ENCODE measurements at regions not wholly inside any gene's neighbourhood (a gene's known extent, or its start where the extent isn't known, plus 50 kb on each side); places are given as distances from the start of the nearest gene placed in this dataset.
"Not testable (repeated sequence)": the region's sequence is repeated elsewhere in the genome, so short reads cannot be mapped to it uniquely, and the experiment has no call there.

DNA sequence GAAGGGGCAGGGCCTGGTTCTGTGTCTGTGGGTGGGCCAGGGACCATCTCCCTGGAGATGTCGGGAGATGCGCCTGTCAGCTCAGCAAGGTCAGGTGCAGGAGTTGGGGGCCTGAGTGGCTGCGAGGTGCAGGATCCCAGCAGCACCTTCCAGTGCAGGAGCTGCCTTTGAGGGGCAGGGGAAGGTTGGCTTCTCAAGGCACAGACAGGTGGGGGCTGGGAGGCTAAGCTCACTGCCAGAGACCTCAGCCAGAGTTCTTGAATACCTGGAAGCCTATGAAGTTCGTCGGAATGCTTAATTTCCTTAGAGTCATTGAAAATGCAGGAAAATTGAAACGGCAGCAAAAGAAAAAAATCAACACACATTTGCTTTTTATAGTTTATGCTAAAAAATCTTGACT lies 72.8 kb upstream of the CRYM start:
- H3K4me1 Mint-ChIP-seq; POLR2A ChIA-PET; H3K27ac Mint-ChIP-seq; DNase-seq; CTCF ChIA-PET; H3K36me3 Mint-ChIP-seq (ENCODE audit: low read depth); H3K9me3 Mint-ChIP-seq; H3K27me3 Mint-ChIP-seq; H3K4me3 Mint-ChIP-seq: not testable (repeated sequence)

DNA sequence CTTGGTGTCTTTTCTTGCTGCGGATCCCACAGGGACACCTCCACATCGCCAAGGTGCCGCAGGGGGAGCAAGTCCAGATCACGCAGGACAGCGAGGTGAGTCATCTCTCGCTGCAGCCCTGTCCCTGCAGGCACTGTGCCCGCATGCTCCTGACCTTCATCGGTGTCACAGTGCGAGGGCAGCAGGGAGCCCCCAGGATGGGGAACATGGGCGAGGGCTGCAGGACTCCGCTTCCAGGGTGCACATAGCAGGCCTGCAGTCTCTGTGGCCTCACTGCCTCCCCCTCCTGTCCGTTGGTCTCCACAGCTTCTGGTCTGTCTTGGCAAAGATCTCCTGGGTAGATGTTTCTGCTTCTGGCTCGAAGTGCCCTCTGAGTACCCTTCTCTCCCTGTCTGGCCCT lies 71.2 kb upstream of the CRYM start:
- CTCF ChIA-PET: not testable (repeated sequence)

DNA sequence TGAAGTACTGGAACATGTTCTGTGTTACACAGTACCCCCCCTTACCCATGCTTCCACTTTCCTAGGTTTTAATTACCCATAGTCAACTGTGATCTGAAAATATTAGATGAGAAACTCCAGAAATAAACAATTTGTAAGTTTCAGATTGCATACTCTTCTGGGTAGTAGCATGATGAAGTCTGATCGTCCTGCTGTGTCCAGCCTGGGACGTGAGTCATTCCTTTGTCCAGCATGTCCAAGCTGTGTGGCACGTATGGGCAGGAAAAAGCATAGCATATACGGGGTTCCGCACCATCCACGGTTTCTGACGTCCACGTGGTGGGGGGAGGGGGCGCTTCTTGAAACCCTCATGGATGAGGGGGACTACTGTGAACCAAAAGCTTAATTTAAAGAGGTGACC lies 70.7 kb upstream of the CRYM start:
- H3K27ac Mint-ChIP-seq; H3K4me3 Mint-ChIP-seq; H3K4me1 Mint-ChIP-seq; POLR2A ChIA-PET; H3K9me3 Mint-ChIP-seq; CTCF ChIA-PET; H3K36me3 Mint-ChIP-seq (ENCODE audit: low read depth); H3K27me3 Mint-ChIP-seq; DNase-seq: not testable (repeated sequence)

More for the DNA sequence above, 71.2 kb upstream of the CRYM start:
- H3K36me3 Mint-ChIP-seq (ENCODE audit: low read depth); H3K27ac Mint-ChIP-seq; H3K9me3 Mint-ChIP-seq; DNase-seq; POLR2A ChIA-PET; H3K27me3 Mint-ChIP-seq; H3K4me1 Mint-ChIP-seq; H3K4me3 Mint-ChIP-seq: not testable (repeated sequence)

DNA sequence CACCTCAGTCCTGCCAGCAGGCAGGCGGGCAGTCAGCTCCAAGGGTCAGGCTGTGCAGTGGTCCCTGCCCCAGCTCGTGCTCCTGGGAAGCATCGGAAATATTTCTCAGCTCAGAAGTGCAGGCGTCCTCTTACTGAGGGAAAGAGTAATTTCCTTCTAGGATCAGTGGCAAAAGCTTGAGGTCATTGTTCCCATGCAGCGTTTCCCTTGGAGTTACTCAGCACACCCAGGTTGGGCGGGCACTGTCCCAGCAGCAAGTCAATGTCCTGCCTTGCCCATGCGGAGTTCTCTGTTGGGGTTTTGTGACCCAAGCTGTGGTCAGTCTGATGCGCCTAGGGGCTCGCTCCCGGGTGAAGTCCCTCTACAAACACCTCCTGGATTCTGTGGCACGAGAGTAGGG lies 69.4 kb upstream of the CRYM start:
- CTCF ChIA-PET; DNase-seq; POLR2A ChIA-PET; H3K4me1 Mint-ChIP-seq; H3K27ac Mint-ChIP-seq; H3K36me3 Mint-ChIP-seq (ENCODE audit: low read depth); H3K27me3 Mint-ChIP-seq; H3K4me3 Mint-ChIP-seq; H3K9me3 Mint-ChIP-seq: not testable (repeated sequence)

DNA sequence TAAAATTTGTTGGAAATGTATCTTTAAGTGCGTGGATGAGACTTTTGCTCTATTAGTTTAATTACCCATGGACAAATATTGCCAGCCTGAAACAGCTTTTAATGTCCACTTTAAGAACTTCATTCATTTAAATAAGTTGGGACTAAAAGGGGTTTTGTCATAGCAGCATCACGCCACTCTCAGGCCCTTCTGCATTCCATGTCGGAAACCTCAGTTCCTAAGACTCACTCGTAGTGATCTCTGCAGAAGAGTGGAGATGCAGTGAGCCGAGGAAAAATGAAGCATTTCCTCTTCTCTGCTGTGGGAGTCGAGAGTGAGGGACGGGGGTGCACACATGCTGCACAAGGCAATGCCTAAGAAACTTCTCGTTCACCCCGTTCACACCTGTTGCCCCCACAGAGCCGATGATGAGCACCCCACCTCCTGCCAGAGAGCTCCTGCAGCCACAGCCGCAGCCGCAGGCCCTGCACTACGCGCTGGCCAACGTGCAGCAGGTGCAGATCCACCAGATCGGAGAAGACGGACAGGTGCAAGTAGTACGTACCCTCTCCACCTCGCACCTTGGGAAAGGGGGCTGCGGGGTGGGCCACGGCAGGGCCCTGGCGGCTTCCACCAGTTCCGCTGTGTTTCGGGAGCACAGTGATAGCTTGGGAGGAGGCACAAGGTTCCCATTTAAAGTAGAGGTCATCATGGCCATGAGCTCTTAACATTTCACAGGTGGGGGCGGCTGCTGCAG lies 68.8 kb upstream of the CRYM start:
- H3K27ac Mint-ChIP-seq; CTCF ChIA-PET; H3K27me3 Mint-ChIP-seq; H3K9me3 Mint-ChIP-seq; H3K4me1 Mint-ChIP-seq; H3K36me3 Mint-ChIP-seq (ENCODE audit: low read depth); H3K4me3 Mint-ChIP-seq; POLR2A ChIA-PET; DNase-seq: not testable (repeated sequence)

DNA sequence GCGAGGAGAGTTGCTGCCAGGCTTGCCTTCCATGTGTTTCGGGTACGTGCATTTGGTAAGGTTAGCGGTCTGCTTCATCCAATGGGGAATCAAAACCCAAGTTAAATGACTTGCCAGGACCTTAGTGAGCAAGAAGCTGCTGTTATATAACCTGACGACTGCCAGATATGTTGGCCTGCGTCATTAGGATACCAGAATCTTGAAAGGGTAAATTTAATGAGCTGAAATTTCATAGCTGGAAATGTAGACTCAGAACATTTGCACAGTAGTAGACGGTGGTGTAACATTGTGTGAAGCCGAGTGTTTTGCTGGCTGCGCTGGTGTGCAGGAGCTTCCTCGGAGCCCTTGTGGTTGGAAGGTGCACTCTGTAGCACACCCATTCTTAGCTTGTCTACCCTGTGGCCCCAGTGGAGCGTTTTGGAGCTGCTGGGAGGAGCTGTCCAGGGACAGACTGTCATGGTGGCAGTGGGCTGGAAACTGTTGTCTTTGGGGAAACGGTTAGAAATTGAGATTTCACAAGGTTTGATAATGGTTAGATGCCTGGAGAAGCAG lies 66.3 kb upstream of the CRYM start:
- H3K4me1 Mint-ChIP-seq; H3K27ac Mint-ChIP-seq; DNase-seq; CTCF ChIA-PET; H3K36me3 Mint-ChIP-seq (ENCODE audit: low read depth); POLR2A ChIA-PET; H3K27me3 Mint-ChIP-seq; H3K9me3 Mint-ChIP-seq; H3K4me3 Mint-ChIP-seq: not testable (repeated sequence)

DNA sequence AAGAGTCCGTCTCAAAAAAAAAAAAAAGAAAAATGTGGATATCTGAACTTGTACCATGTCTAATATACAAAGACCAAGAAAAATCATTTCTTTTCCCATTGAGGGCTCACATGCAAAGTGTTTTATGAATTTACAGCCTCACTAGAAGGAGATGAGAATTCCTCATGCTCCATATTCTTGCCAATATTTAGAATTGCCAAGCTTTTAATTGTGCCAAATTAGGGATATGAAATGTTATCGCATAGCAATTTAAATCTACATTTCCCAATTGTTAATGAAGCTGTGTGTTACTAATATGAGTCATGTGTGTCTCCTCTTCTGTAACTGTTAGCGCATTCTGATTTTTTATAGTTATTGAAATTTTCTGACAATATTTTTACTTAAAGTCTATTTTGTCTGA lies 63.0 kb upstream of the CRYM start:
- ChIA-PET POLR2A (no interaction called here), CTCF (interaction anchor here (0.7 kb wide), 1 partner anchor 213 kb away, joined by 3 read pairs; no protein-coding TSS in a partner anchor)
- Mint-ChIP-seq H3K4me3 (no peak overlapping the region), H3K4me1 (peaks cover 5% of the 10 kb centered on the region), H3K27me3 (peaks cover 8% of the 10 kb centered on the region), H3K27ac (no peak overlapping the region), H3K36me3 (ENCODE audit: low read depth) (no peaks in the 10 kb centered on the region), H3K9me3 (no peaks in the 10 kb centered on the region)
- no peak for DNase-seq

DNA sequence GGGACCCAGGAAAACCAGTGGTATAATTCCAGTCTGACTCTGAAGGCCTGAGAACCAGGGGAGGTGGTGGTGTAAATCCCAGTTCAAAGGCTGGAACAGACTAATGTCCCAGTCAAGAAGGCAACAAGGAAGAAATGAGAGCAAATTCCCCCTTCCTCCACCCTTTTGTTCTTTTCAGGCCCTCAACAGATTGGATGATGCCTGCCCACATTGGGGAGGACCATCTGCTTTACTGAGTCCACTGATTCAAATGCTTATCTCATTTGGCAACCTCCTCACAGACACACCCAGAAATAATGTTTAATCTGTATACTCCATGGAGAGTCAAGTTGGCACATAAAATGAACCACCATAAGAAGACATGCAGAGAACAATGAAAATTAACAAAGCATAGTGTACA lies 61.9 kb upstream of the CRYM start:
- H3K4me1 Mint-ChIP-seq: peaks cover 5% of the 10 kb centered on the region
- ChIA-PET CTCF (no interaction called here), POLR2A (no interaction called here)
- H3K27me3 Mint-ChIP-seq: peaks cover 11% of the 10 kb centered on the region
- no peak overlapping the region for H3K4me3 Mint-ChIP-seq
- H3K9me3 Mint-ChIP-seq: no peaks in the 10 kb centered on the region
- no peaks in the 10 kb centered on the region for H3K36me3 Mint-ChIP-seq (ENCODE audit: low read depth)
- DNase-seq: no peak
- no peak overlapping the region for H3K27ac Mint-ChIP-seq

DNA sequence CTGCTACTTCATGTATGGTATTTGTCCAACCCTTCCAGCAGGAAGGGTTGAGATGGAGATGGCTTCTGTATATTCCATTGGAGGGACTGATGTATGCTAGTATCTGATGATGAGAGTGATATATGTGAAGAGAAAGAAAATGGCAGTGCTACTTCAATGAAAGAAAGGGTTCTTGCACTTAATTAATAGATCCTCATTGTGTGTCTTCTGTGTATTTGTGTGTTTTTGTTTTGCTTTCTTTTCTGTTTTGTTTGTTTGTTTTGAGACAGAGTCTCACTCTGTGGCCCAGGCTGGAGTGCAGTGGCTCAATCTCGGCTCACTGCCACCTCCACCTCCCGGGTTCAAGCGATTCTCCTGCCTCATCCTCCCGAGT lies 61.2 kb upstream of the CRYM start:
- Mint-ChIP-seq H3K9me3 (no peaks in the 10 kb centered on the region), H3K4me1 (peaks cover 5% of the 10 kb centered on the region), H3K36me3 (ENCODE audit: low read depth) (no peaks in the 10 kb centered on the region), H3K27me3 (peaks cover 11% of the 10 kb centered on the region), H3K27ac (no peak overlapping the region), H3K4me3 (no peak overlapping the region)
- POLR2A ChIA-PET: no interaction called here
- DNase-seq: no peak
- CTCF ChIA-PET: no interaction called here

DNA sequence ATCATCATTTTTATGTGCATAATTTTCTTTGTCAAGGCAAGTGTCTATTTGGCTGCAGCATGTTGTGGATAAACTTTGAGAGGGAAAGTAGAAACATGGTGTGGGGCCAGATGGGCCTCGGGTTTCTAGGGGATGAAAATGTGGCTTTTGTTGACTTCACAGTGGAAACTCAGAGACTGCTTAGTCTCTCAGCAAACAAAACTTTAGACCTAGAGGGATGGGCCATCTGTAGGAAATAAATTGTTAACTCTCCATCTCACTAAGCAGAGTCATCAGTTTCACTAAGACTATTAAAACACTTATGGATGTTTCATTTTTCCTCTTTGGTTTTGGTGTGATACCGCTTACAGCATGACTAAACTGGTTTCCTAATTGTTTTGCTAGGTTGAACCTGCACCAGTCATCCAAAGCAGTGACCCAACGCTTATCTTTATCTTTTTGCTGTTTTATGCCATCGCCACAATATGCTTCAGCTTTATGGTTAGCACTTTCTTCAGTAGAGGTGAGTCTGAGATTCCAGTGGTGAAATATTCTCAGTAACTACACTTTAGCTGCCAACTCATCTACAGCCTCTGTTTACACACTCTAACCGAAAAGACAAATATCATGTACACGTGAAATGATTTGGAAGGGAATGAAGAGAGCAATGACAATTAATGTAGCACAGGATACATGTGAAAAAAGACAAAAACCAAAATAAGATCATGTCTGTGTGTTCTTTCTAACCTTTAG lies 60.6 kb upstream of the CRYM start:
- peaks cover 5% of the 10 kb centered on the region for H3K4me1 Mint-ChIP-seq
- H3K4me3 Mint-ChIP-seq: no peak overlapping the region
- no peak for DNase-seq
- ChIA-PET CTCF (no interaction called here), POLR2A (interaction anchor here (1.2 kb wide), 1 partner anchor 37 kb away, joined by 3 read pairs; no protein-coding TSS in a partner anchor)
- no peaks in the 10 kb centered on the region for H3K9me3 Mint-ChIP-seq
- peaks cover 14% of the 10 kb centered on the region for H3K27me3 Mint-ChIP-seq
- H3K36me3 Mint-ChIP-seq (ENCODE audit: low read depth): no peaks in the 10 kb centered on the region
- H3K27ac Mint-ChIP-seq: no peak overlapping the region

DNA sequence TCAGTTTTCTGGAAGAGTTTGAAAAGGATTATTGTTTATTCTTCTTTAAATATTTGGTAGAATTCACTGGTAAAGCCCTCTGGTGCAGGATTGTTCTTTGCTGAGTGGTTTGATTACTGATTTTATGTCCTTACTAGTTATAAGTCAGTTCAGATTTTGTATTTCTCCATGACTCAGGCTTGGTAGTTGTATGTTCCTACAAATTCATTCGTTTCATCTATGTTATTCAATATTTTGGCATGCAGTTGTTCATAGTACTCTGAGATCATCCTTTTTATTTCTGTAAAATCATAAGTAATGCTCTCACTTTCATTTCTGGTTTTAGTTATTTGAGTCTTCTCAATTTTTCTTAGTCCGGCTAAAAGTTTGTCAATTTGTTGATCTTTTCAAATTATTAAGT lies 58.1 kb upstream of the CRYM start:
- H3K27me3 Mint-ChIP-seq: peaks cover 29% of the 10 kb centered on the region
- H3K36me3 Mint-ChIP-seq (ENCODE audit: low read depth): no peaks in the 10 kb centered on the region
- H3K4me1 Mint-ChIP-seq: peaks cover 5% of the 10 kb centered on the region
- H3K4me3 Mint-ChIP-seq: no peak overlapping the region
- no peak for DNase-seq
- CTCF ChIA-PET: no interaction called here
- POLR2A ChIA-PET: no interaction called here
- H3K27ac Mint-ChIP-seq: no peak overlapping the region
- H3K9me3 Mint-ChIP-seq: no peaks in the 10 kb centered on the region

DNA sequence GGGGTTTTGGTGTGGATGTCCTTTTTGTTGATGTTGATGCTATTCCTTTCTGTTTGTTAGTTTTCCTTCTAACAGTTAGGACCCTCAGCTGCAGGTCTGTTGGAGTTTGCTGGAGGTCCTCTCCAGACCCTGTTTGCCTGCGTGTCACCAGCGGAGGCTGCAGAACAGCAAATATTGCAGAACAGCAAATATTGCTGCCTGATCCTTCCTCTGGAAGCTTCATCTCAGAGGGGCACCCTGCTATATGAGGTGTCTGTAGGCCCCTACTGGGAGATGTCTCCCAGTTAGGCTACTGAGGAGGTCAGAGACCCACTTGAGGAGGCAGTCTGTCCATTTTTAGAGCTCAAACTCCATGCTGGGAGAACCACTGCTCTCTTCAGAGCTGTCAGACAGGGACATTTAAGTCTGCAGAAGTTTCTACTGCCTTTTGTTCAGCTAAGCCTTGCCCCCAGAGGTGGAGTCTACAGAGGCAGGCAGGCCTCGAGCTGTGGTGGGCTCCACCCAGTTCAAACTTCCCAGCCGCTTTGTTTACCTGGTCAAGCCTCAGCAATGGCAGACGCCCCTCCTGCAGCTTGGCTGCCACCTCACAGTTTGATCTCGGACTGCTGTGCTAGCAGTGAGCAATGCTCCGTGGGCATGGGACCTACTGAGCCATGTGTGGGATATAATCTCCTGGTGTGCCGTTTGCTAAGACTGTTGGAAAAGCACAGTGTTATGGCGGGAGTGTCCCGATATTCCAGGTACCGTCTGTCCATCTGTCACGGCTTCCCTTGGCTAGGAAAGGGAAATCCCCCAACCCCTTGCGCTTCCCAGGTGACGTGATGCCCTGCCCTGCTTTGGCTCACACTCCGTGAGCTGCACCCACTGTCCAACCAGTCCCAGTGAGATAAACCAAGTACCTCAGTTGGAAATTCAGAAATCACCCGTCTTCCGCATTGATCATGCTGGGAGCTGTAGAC lies 56.4 kb upstream of the CRYM start:
- peaks cover 32% of the 10 kb centered on the region for H3K27me3 Mint-ChIP-seq
- DNase-seq; H3K27ac Mint-ChIP-seq; H3K9me3 Mint-ChIP-seq; H3K4me1 Mint-ChIP-seq; POLR2A ChIA-PET; CTCF ChIA-PET; H3K4me3 Mint-ChIP-seq; H3K36me3 Mint-ChIP-seq (ENCODE audit: low read depth): not testable (repeated sequence)

DNA sequence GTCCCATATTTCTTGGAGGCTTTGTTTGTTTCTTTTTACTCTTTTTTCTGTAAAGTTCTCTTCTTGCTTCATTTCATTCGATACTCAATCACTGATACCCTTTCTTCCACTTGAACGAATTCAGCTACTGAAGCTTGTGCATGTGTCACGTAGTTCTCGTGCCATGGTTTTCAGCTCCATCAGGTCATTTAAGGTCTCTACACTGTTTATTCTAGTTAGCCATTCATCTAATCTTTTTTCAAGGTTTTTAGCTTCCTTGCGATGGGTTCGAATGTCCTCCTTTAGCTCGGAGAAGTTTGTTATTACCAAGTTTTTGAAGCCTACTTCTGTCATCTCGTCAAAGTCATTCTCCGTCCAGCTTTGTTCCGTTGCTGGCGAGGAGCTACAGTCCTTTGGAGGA lies 55.6 kb upstream of the CRYM start:
- H3K4me3 Mint-ChIP-seq; POLR2A ChIA-PET; H3K36me3 Mint-ChIP-seq (ENCODE audit: low read depth); H3K4me1 Mint-ChIP-seq; DNase-seq; H3K9me3 Mint-ChIP-seq; H3K27ac Mint-ChIP-seq; CTCF ChIA-PET: not testable (repeated sequence)
- peaks cover 32% of the 10 kb centered on the region for H3K27me3 Mint-ChIP-seq

Data from activated CD4-positive, alpha-beta memory T cell treated with anti-CD3 and anti-CD28 coated beads, Interleukin-2, amount 10 ng/mL, durations not matched to agents 7 days and 5 days (primary cell).